IMR-90 (cell line): ENCODE measurements at regions not wholly inside any gene's neighbourhood (a gene's known extent, or its start where the extent isn't known, plus 50 kb on each side); places are given as distances from the start of the nearest gene placed in this dataset.

ENCODE experiments used
- ATAC-seq: fragments of 200-7000 bp; cut with Tn5 transposase; 2 replicates; pipeline ENCODE4 v1.9.1; 2020; ENCODE audit warnings: low read depth, mild to moderate bottlenecking, moderate library complexity
- BruUV-seq: library from RNA; stranded (reverse); fragments of 400-500 nt; replicated peaks from 2 replicates; lab custom pipeline; 2021; lab: Mats Ljungman, UMichigan
- CTCF ChIA-PET: fragments of 300-600 bp; formaldehyde crosslinking; extraction: SDS; loops from one replicate; lab custom pipeline; 2021; ENCODE audit warnings: antibody characterized with exemption; lab: Yijun Ruan, JAX
- POLR2A ChIA-PET: fragments of 300-600 bp; sonication (Branson Sonifier 250); formaldehyde crosslinking; loops from one replicate; lab custom pipeline; 2022; ENCODE audit warnings: antibody characterized with exemption; ENCODE audit not compliant: unreplicated experiment; lab: Charles Lee
- DNase-seq: peaks from one replicate; pipeline ENCODE4 v3.0.0; 2013
- H2AFZ ChIP-seq: replicated peaks from 2 replicates; pipeline ENCODE3; 2013; ENCODE audit warnings: low read length, mild to moderate bottlenecking; ENCODE audit not compliant: poor library complexity
- H2AK5ac ChIP-seq: 2 replicates; pipeline ENCODE4 v1.6.1; 2013; ENCODE audit warnings: low read depth, low read length, inconsistent platforms
- H2AK9ac ChIP-seq: replicated peaks from 2 replicates; pipeline ENCODE3; 2013; ENCODE audit warnings: mild to moderate bottlenecking, low read depth, low read length, moderate library complexity; ENCODE audit not compliant: poor library complexity
- H2BK120ac ChIP-seq: 2 replicates; pipeline ENCODE4 v1.6.1; 2013; ENCODE audit warnings: low read depth, low read length, inconsistent platforms
- H2BK15ac ChIP-seq: 3 replicates; pipeline ENCODE4 v1.6.1; 2013; ENCODE audit warnings: low read depth, low read length, inconsistent platforms
- H2BK20ac ChIP-seq: 2 replicates; pipeline ENCODE4 v1.6.1; 2013; ENCODE audit warnings: low read depth, mild to moderate bottlenecking, inconsistent platforms, low read length, moderate library complexity
- H2BK5ac ChIP-seq: 2 replicates; pipeline ENCODE4 v1.6.1; 2013; ENCODE audit warnings: mild to moderate bottlenecking, low read depth, low read length, inconsistent platforms; ENCODE audit not compliant: poor library complexity, severe bottlenecking
- H3K14ac ChIP-seq: replicated peaks from 2 replicates; pipeline ENCODE4 v1.6.1; 2013; ENCODE audit warnings: low read depth, low read length, inconsistent platforms
- H3K18ac ChIP-seq: 2 replicates; pipeline ENCODE4 v1.6.1; 2013; ENCODE audit warnings: low read depth, low read length, control low read depth
- H3K23ac ChIP-seq: 2 replicates; pipeline ENCODE4 v1.6.1; 2013; ENCODE audit warnings: low read depth, low read length, inconsistent platforms
- H3K27ac ChIP-seq: 2 replicates; pipeline ENCODE4 v1.5.1; 2013; ENCODE audit warnings: mild to moderate bottlenecking, control low read depth, low read length; ENCODE audit not compliant: insufficient read depth
- H3K27me3 ChIP-seq: 2 replicates; pipeline ENCODE4 v1.6.1; 2013; ENCODE audit warnings: low read length; ENCODE audit not compliant: control insufficient read depth, insufficient read depth
- H3K36me3 ChIP-seq: 2 replicates; pipeline ENCODE4 v1.6.1; 2013; ENCODE audit warnings: low read length, mixed read lengths; ENCODE audit not compliant: control insufficient read depth, insufficient read depth
- H3K4ac ChIP-seq: 2 replicates; pipeline ENCODE4 v1.6.1; 2013; ENCODE audit warnings: low read depth, low read length, inconsistent platforms
- H3K4me1 ChIP-seq: 2 replicates; pipeline ENCODE4 v1.6.1; 2013; ENCODE audit warnings: low read length, mixed read lengths; ENCODE audit not compliant: control insufficient read depth, insufficient read depth
- H3K4me2 ChIP-seq: 2 replicates; pipeline ENCODE4 v1.6.1; 2013; ENCODE audit warnings: low read depth, mild to moderate bottlenecking, control low read depth, low read length, moderate library complexity
- H3K4me3 ChIP-seq: 2 replicates; pipeline ENCODE4 v1.5.1; 2013; ENCODE audit warnings: low read depth, mild to moderate bottlenecking, control low read depth, low read length, moderate library complexity; ENCODE audit not compliant: insufficient read depth
- H3K56ac ChIP-seq: 2 replicates; pipeline ENCODE4 v1.6.1; 2013; ENCODE audit warnings: low read length, inconsistent platforms; ENCODE audit not compliant: insufficient read depth; ENCODE audit errors: extremely low read depth
- H3K79me1 ChIP-seq, 2 experiments: 2 replicates each; pipeline ENCODE4 v1.6.1; 2013; ENCODE audit warnings: low read length in 2 of 2, inconsistent platforms in 1 of 2, low read depth in 1 of 2
- H3K9ac ChIP-seq: 2 replicates; pipeline ENCODE4 v1.6.1; 2013; ENCODE audit warnings: low read depth, low read length, control low read depth
- H3K9me1 ChIP-seq: 2 replicates; pipeline ENCODE4 v1.6.1; 2013; ENCODE audit warnings: low read length, inconsistent platforms; ENCODE audit not compliant: insufficient read depth
- H3K9me3 ChIP-seq: 2 replicates; pipeline ENCODE4 v1.6.1; 2013; ENCODE audit warnings: low read length; ENCODE audit not compliant: control insufficient read depth, insufficient read depth
- H4K20me1 ChIP-seq: 2 replicates; pipeline ENCODE4 v1.6.1; 2013; ENCODE audit warnings: low read length, inconsistent platforms; ENCODE audit not compliant: insufficient read depth
- H4K5ac ChIP-seq: 2 replicates; pipeline ENCODE4 v1.6.1; 2013; ENCODE audit warnings: mild to moderate bottlenecking, low read depth, low read length, control low read depth
- H4K8ac ChIP-seq, 2 experiments: 2 replicates each; pipeline ENCODE4 v1.6.1; 2013; ENCODE audit warnings: low read depth in 2 of 2, low read length in 2 of 2, control low read depth in 1 of 2, inconsistent platforms in 1 of 2
- H4K91ac ChIP-seq: 2 replicates; pipeline ENCODE4 v1.6.1; 2013; ENCODE audit warnings: low read depth, low read length, inconsistent platforms; ENCODE audit not compliant: insufficient read depth
- CTCF ChIP-seq: conservative IDR thresholded peaks from 2 replicates; pipeline ENCODE4 v1.5.1; 2012; ENCODE audit warnings: mild to moderate bottlenecking, low read depth, low read length, improper control_type of control experiment
- FOS ChIP-seq: fragments of 150-350 bp; IDR thresholded peaks from 2 replicates; pipeline ENCODE4 v1.6.1; 2016; ENCODE audit warnings: low read depth, low read length
- MXI1 ChIP-seq: IDR thresholded peaks from 2 replicates; pipeline ENCODE4 v1.6.1; 2012; ENCODE audit warnings: low read depth, mild to moderate bottlenecking, low read length, moderate library complexity, borderline replicate concordance
- POLR2A ChIP-seq: IDR thresholded peaks from 2 replicates; pipeline ENCODE4 v1.6.1; 2012; ENCODE audit warnings: mild to moderate bottlenecking, low read depth, low read length
- RFX5 ChIP-seq: IDR thresholded peaks from 2 replicates; pipeline ENCODE4 v1.8.0; 2012; ENCODE audit warnings: low read depth, mild to moderate bottlenecking, low read length, moderate library complexity
- WGBS, 2 experiments: methylation state at CpG; one replicate each; pipeline versions ENCODE4 v1.1.5 to v1.1.7; 2013; ENCODE audit warnings: missing lambda C conversion rate in 2 of 2; ENCODE audit not compliant: insufficient read length in 1 of 2; ENCODE audit errors: extremely low coverage in 2 of 2; 5-methylcytosine and 5-hydroxymethylcytosine counted together
- dilution Hi-C: fragments of 300-500 bp; cut with HindIII; formaldehyde crosslinking; loops from one replicate; pipeline ENCODE4 v1.14.3; 2018; ENCODE audit warnings: low sequenced_read_pairs; ENCODE audit not compliant: unreplicated experiment
- in situ Hi-C: fragments of 300-500 bp; cut with MboI; formaldehyde crosslinking; loops from 3 replicates; pipeline ENCODE4 v1.14.3; 2019; ENCODE audit warnings: low sequenced_read_pairs, inconsistent platforms, mixed read lengths
- intact Hi-C: fragments of 100-400 bp; cut with micrococcal nuclease; formaldehyde crosslinking; loops from 2 replicates; pipeline ENCODE4 v1.10.0; 2022

GRCh38 chr2:226267516-226268289 is 531.9 kb downstream of the IRS1 start:
- no peak overlapping the region for H3K27ac ChIP-seq
- H2AK5ac ChIP-seq: no peak overlapping the region
- no peak overlapping the region for H2BK120ac ChIP-seq
- BruUV-seq: no TSS peak
- TF ChIP-seq MXI1 (no peak), FOS (no peak), CTCF (no peak), RFX5 (no peak), POLR2A (no peak)
- no peak overlapping the region for H4K91ac ChIP-seq
- no peak overlapping the region for H3K56ac ChIP-seq
- no peak overlapping the region for H3K14ac ChIP-seq
- H3K36me3 ChIP-seq: no peaks in the 10 kb centered on the region
- intact Hi-C loops: no loop called here
- H3K9me1 ChIP-seq: no peaks in the 10 kb centered on the region
- H3K9ac ChIP-seq: no peak overlapping the region
- H3K27me3 ChIP-seq: no peaks in the 10 kb centered on the region
- no peak overlapping the region for H4K5ac ChIP-seq
- DNase-seq (peak; percentile 16), ATAC-seq (no peak)
- no peak overlapping the region for H4K8ac ChIP-seq
- H3K18ac ChIP-seq: no peak overlapping the region
- peak overlapping the region; percentile 3 for H2AFZ ChIP-seq
- H3K4me2 ChIP-seq: no peak overlapping the region
- H2AK9ac ChIP-seq: no peak overlapping the region
- WGBS, 2 experiments: 45% methylated on average over 2 of the region's 3 CpGs; no CpG with 5 or more reads in 1 of the 2 experiments
- no peaks in the 10 kb centered on the region for H3K79me1 ChIP-seq
- no peak overlapping the region for H3K4me3 ChIP-seq
- no peak overlapping the region for H2BK5ac ChIP-seq
- no peaks in the 10 kb centered on the region for H3K9me3 ChIP-seq
- no peaks in the 10 kb centered on the region for H4K20me1 ChIP-seq
- POLR2A ChIA-PET: no interaction called here
- H3K4me1 ChIP-seq: no peaks in the 10 kb centered on the region
- no peak overlapping the region for H3K23ac ChIP-seq
- H3K4ac ChIP-seq: no peak overlapping the region
- dilution Hi-C loops: no loop called here
- in situ Hi-C loops: no loop called here
- H2BK20ac ChIP-seq: no peak overlapping the region
- H2BK15ac ChIP-seq: no peak overlapping the region
- CTCF ChIA-PET: no interaction called here
